Kidney glomerular epithelial cell (primary cell): ENCODE measurements at regions not wholly inside any gene's neighbourhood (a gene's known extent, or its start where the extent isn't known, plus 50 kb on each side); places are given as distances from the start of the nearest gene placed in this dataset.

Experiments used
- DNase-seq: peaks from one replicate; lab custom pipeline; 2025; lab: John Stamatoyannopoulos, UW

DNA sequence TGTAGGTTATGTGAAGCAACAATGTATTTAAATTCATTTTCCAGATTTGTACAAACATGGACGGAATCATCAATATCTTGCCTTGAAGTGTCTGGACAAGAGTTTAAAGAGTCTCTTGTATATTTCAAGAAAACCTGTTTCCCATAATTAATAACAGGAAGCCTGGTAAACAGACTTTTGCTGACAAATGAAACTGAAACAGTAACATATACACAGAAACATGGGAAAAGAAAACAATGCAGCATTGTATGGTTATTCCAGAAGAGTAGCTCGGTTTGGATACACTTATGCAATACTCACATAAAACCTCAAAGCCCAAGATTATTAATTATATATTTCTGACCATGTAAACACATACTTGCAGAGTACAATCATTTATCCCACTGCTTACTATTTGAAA is 265.5 kb downstream of the PTPRC start:
- DNase-seq = no peak

DNA sequence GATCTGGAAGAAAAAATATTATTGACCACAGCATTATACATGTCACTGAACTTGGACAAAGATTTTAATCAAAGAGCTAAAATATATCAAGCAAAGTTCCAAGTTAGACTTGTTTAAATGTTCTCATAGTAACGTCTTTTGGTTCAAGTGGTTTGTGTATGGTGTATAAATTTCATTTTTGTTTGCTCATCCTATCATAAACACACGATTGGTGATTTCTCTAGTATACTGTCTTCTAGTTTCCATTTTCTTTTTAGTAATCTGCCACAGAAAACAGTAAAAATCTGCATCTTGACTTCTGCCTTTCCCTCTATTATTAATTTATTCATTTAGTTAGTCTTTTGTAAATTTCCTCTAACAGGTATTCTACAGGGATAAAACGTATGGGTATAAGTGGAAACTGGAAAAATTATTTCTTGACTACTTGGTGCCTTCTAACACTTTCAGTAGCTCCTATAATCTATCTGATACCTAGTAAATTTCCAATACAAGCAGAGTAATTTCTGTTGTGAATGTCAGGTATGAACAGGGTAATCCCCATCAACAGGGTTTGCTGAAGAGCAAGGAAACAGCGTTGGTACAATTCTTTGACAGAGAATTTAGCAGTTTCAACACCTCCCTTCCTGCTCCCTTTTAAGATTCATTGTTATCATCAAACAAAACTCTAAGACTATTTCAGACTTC is 268.0 kb downstream of the PTPRC start:
- DNase-seq = no peak

- no peak for DNase-seq
These were observed 268.5 kb downstream of the PTPRC start for GRCh38 chr1:198907423-198907746.

- no peak for DNase-seq
These were observed 270.2 kb downstream of the PTPRC start for GRCh38 chr1:198908995-198909394.

GRCh38 chr1:198909973-198910372 is 271.1 kb downstream of the PTPRC start:
- peak; percentile 21 for DNase-seq

DNA sequence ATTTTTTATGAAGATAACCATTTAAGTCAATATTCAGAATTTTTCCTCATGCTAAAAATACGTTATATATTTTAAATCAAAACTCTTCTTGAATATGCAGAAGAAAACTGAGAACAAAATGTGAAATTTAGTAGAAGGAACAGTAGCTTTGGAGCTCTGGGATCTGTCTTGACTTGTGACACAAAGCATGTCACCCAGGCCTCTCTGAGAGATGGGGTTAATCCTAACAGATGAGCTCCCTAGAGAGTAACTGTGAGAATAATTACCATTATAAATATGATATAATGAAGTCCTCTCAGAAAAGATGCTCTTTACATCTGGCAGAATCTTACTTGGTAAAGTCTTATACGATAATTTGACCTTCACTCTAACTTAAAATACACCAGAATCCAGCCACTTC is 272.0 kb downstream of the PTPRC start:
- DNase-seq = no peak

GRCh38 chr1:198912046-198912445 is 273.2 kb downstream of the PTPRC start:
- DNase-seq = no peak

GRCh38 chr1:198913667-198914066 is 274.8 kb downstream of the PTPRC start:
- DNase-seq = no peak

GRCh38 chr1:198915327-198916231 is 276.7 kb downstream of the PTPRC start:
- no peak for DNase-seq

- no peak for DNase-seq
These were observed 278.4 kb downstream of the PTPRC start for GRCh38 chr1:198917226-198917625.

- no peak for DNase-seq
These were observed 280.1 kb downstream of the PTPRC start for GRCh38 chr1:198918920-198919319.

- no peak for DNase-seq
These were observed 281.0 kb downstream of the PTPRC start for GRCh38 chr1:198919667-198920398.

- no peak for DNase-seq
These were observed 284.0 kb downstream of the PTPRC start for GRCh38 chr1:198922638-198923430.

- DNase-seq = no peak
These were observed 285.2 kb downstream of the PTPRC start for GRCh38 chr1:198923993-198924392.

GRCh38 chr1:198925567-198925966 is 286.7 kb downstream of the PTPRC start:
- DNase-seq = no peak

GRCh38 chr1:198927129-198927528 is 288.3 kb downstream of the PTPRC start:
- no peak for DNase-seq

GRCh38 chr1:198929111-198929604 is 290.3 kb downstream of the PTPRC start:
- no peak for DNase-seq

- DNase-seq = peak; percentile 27
These were observed 291.2 kb downstream of the PTPRC start for GRCh38 chr1:198929961-198930599.

GRCh38 chr1:198932351-198932991 is 293.6 kb downstream of the PTPRC start:
- peak; percentile 31 for DNase-seq

- DNase-seq = no peak
These were observed 294.8 kb downstream of the PTPRC start for GRCh38 chr1:198933515-198934222.
